ENCODE measurements at regions not wholly inside any gene's neighbourhood (a gene's known extent, or its start where the extent isn't known, plus 50 kb on each side); places are given as distances from the start of the nearest gene placed in this dataset.

- no peak for TF ChIP-seq EP300 (IDR thresholded peaks at IDR 0.05)
- no peak for TF ChIP-seq POLR2A (IDR thresholded peaks at IDR 0.05)
- TF ChIP-seq CTCF (IDR thresholded peaks at IDR 0.05): no peak
- no peak for TF ChIP-seq POLR2AphosphoS5 (IDR thresholded peaks at IDR 0.05)
Measured at GRCh38 chr5:19104948-19105347, 883.1 kb downstream of the CDH18 start.
